HG03469 (cell line): ENCODE measurements at regions not wholly inside any gene's neighbourhood (a gene's known extent, or its start where the extent isn't known, plus 50 kb on each side); places are given as distances from the start of the nearest gene placed in this dataset.

Experiments
- ATAC-seq: cut with Tn5 transposase; IDR thresholded peaks from one replicate; pipeline ENCODE4 v1.9.1; 2021; ENCODE audit warnings: mild to moderate bottlenecking, moderate library complexity, moderate number of reproducible peaks; ENCODE audit not compliant: unreplicated experiment

DNA sequence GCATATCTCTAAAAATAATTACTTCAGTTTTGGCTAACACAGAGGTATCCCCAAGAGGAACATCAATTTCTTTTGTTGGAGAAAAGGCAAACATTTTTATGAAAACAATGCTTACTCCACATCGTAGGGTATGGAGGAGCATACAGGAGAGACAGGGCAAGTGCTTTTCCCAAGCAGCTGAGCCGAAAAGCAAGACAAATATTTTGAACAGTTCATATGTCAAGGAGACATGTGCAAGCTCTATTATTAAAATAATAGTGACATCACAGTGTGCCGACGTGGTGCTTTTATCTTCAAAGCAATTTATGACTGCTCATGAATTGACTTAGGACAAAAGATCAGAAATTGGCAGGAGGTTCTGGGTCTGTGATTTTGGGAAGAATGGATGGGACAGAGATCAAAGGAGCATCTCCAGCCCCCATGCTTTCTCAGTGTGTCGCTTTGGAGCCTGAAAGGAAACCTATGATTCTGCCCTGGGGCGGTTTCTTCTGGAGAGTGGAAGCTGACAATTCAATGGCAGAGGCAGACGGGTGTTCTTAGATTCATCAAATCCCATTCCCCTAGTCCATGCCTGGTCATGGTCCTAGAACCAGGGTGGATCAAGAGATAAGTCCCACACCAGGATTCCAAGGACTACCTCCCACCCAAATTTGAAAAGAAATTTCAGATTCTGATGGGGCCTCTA is 97.1 kb downstream of the JCAD start:
- no peak for ATAC-seq

DNA sequence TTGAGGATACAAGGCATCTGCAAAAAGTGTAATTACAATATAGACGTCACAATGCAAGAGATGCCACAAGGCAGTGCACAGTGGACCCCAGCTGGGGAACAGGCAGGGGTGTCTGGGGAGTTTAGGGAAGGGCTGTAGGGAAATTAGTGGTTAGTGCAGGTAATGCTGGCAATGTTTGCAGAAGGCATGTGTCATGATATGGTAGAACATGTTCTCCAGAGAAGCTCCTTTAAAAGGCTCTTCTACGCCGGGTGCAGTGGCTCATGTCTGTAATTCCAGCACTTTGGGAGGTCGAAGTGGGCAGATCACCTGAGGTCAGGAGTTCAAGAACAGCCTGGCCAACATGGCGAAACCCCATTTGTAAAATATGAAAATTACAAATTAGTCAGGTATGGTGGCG is 98.0 kb downstream of the JCAD start:
- ATAC-seq: no peak

DNA sequence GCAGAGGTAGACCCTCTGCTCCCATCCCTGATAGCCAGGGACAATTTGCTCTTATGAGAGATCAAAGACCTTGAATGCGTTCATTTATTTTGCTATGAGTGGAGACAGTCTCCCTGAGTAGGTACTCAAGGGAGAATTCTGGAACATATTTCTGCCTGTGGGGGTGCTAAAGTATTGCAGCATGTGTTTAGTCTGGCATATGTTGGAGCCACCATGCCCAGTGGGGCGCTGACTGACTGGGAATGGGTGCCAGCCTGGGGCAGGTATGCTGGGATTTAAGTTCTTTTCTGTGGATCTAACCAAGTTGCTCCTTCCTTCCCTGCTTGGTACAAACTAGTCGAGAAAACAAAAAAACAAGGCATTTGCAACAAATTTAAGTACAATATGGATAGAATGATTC is 99.1 kb downstream of the JCAD start:
- ATAC-seq: no peak

DNA sequence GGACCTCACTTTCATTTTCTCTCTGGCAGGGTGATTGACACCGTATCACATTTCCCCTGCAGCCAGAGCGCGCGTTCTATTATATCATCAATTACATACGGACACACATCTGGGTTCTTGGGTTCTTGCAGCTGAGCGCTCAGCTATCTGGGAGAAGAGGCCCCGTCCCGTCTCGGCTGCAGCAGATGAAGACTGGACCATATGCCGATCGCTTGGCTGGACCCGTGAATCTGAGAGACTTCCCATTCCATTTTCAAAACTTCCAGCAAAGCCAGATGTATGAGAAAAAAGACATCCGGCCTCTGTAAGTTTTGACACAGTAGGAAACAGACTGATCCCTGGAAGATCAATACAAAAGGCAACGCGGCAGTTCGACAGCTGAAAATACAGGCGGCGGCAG is 99.8 kb downstream of the JCAD start:
- no peak for ATAC-seq

DNA sequence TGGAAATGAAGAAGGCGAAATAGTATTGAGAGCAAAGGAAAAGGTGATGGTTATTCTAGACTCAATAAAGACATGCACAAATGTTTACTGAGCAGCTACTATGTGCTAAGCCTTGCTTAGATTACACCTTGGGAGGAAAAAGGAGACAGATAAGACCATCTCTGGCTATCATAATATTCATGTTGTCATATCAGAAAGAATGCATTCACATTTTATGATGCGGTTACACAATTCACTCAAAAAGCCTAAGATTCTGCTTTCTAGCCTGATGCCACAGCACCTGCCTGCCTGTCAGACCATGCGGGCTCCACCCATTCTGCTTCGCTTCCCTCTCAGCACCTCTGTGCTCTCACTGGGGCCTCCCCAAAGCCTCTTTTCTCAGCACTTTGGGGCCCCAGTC is 100.9 kb downstream of the JCAD start:
- ATAC-seq: no peak

DNA sequence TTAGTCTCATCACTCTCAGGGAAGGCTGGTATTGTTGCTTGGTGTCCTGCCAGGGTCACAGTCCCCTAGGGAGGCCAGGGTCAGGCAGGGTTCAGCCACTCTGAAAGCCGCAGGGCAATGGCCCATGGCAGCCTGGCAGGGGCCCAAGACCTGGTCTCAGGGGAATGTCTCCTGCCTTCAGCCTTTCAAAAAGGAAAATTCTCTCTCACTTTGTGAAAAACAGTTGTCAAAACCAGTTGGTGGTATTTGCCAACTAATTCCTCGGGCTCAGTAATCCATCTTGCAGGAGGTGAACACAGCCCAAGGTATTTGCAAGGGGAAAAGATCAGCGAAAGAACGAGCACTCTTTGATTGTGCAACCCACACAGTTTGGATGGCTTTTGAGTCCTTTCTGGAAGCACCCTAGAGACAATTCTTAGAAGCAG is 101.5 kb downstream of the JCAD start:
- no peak for ATAC-seq

DNA sequence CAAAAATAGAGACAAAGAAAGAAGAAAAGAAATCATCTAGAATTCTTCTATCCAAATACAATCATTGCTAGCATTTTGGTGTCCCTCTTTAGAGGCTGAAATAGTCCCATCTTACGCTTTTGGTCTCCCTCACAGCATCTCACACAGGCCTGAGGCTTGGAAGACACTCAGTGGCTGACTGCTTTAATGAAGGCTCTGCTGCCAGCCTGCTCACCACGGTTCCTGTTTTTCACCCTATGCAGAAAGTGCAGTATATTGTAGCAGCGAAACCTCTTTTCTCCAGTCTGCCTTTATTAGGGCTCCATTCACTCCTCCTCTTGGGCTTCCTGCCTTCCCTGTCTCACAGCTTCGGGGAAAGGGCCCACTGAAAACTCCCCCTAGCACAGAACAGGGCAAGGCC is 102.2 kb downstream of the JCAD start:
- ATAC-seq: no peak

DNA sequence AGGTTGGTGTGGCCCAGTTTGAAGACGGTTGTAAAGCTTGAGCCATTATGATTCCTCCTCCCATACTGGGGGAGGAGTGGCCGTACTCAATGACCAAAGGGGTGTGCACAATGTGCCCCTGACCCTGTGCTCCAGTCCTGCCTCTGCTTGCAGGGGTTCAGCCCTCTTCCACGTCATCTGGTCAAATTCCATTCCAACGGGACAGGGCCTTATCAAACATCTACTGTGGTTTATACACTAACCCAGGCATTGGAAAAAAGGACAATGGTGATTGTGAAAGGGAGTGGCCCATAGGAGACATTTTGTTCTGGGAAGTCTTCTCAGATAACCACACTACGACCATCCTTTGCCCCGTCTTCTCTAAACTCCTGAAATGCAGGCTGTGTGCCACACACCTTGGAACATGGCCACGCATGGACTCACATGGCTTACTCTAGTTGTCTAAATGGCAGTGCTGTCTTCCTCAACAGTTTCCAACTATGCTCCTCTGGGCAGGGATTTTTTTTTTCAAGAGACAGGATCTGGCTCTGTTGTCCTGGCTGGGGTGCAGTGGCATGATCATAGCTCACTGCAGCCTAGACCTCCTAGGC is 103.0 kb downstream of the JCAD start:
- ATAC-seq: no peak

DNA sequence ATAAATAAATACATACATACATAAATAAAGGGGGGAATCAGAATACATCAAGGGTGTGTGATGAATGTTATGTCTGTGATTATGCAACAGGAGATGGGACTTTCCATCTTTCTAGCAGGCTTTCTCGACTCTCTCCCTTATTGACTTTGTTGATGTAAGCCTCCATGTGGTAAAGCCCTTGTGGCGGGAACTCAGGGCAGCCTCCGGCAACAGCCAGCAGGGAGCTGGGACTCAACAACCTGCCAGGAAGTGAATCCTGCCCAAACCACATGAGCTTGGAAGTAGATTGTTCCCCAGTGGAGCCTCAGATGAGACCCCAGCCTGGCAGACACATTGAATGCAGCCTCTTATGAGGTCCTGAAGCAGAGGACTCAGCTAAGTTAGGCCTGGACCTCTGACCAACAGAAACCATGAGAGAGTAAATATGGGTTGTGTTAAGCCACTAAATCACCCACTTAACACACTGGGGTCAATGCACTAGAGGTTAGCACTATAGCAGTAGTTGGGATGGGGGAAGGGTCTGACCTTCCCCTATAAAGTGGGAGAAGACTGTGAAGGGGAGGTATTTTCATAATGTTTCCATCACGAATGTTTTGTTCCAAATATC is 104.0 kb downstream of the JCAD start:
- no peak for ATAC-seq

DNA sequence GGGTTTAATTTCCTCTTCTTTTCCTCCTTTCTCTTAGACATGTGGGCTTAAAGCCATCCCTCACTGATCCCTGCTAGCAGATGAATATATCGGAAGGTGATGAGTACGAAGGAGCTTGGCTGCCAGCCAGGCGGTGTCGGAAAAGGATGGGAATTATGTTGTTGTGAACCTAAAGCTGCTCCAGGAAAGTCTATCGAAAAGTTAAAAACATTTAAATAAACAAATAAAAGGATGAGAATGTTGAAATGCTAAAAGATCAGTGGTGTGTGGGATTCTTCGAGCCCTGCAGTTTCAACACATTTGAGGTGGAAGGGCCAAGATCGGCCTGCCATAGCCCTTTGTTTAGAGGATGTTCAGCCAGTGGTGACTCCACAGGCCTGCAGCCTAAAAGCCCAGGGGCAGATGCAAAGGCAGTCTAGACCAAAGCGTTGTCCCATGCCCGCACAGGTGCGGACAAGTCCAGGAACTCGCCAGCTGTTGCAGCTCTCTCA is 107.9 kb downstream of the JCAD start:
- no peak for ATAC-seq

DNA sequence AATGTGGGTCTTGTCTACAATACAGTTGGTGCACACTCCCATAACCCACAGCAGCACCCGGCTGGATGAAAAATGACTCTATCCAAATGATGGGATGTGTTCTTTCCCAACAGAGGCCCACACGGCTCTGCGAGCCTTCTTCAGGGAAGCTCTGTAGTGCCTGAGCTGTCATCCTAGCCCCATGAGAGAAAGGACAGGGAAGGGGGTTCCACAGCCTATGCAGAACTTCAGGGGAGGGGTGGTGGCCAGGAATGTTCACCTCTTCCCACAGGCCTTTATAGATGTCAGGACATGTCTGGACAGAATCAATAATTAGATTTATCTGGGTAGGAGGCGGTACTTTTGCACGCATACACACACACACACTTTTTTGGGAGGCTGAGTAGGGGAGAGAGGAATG is 109.0 kb downstream of the JCAD start:
- ATAC-seq: no peak

DNA sequence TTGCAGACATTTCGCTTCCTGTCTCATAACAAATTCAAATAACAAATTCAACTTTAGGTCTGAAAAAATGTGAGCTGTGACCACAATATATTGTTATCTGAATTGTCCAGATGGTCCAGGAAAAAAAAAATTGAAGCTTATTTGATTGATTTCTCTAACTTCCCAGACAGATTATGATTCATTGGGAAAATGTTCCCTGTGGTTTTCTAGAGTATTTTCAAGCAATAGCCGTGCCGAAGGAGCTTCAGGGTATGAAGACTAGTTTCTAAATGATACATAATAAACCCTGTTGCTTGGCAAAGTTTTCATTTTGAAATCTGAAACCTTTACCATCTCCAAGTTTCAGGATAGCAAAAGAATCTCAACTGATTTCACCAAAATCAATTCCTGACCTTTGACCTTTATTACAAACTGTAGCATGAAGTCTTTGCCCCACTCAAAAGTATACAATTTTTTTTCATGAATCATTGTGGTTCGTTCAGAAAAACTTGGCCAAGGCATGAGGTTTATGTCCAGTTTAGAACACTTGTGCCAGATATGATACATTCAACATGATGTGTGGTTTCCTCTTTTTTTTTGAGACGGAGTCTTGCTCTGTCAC is 109.9 kb downstream of the JCAD start:
- no peak for ATAC-seq

DNA sequence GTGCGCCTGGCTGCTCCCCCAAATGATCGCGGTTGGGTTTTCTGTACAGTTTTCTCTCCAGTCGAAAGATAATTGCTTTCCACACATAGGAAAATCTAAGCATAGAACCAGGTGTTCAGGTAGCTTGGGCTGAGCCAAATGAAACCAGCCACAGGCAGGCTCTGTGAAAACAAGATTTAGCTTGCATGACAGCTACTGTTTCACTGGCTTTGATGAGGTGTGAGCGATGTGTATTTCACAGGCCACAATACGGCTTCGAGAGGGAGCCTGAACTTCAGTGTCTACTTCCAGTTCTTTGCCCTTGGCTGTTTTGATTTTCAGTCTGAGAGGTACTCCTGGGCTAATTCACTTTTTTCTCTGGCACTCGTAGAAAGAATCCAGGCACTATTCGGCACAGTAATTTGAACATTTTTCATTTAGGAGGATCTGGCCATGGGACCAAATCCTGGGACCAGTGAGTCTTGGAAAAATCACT is 110.5 kb downstream of the JCAD start:
- ATAC-seq: no peak

DNA sequence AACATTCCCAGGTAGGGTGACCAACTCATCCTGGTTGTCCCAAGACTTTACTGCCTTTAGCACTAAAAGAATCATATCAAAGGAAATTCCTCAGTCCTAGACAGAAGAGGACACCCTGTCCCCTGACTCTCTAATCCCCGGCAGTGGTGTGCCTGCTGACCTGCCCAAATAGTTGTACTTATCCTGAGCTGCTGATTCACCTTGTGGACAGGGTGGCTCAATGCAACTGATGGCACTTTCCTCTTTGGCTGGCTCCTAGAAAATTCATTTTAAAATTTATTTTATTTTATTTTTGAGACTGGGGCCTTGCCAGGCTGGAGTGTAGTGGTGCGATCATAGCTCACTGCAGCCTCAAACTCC is 111.7 kb downstream of the JCAD start:
- no peak for ATAC-seq

DNA sequence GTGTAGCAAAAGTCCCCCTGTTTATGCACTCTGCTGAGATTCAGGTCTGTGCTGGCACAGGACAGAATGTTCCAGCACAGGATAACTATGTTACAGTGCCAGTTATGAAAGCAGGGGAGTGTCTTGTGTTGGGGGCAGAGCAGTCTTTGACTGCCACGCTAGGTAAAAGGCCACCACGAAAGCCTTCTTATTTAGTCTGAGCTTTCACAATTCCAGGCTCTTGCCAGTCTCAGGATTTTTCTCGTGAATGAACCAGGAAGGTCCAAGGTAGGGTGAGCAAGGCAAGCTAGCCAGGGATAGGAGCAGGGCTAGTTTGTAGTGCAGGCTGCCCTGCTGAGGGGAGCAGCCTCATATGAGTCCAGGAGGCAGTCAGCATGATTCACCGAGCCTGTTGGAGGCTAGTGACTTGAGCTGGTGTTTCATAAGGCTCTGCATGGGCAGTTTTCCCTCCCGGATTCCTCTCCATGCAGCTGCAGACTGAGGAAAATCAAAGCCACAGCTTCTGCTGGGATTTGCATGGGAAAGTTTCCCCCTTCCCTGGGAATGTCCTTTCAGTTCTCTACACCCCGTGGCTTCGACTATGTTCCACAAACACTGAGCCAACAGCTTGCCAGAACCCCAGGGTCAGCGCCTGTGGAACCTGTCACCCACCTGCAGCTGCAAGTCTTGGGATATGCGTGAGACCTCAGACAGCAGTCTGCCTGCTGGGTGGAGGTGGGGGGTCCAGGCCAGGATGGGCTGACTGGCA is 112.3 kb downstream of the JCAD start:
- ATAC-seq: no peak

DNA sequence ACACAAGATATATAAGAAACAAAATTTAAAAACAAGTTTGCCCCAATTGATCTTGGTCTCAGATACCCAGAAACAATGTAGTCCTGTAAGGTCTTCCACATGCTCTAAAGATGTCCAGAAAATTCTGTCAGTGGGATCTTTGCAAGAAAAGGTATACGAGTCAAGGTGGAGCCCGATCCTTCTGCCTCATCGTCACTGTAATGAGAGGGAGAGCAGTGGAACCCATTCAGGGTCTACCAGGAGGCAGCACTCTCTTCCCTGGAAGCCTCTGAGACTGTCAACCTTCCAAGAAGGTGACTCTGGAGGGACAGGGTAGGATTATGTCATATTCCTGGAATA is 112.8 kb downstream of the JCAD start:
- no peak for ATAC-seq

DNA sequence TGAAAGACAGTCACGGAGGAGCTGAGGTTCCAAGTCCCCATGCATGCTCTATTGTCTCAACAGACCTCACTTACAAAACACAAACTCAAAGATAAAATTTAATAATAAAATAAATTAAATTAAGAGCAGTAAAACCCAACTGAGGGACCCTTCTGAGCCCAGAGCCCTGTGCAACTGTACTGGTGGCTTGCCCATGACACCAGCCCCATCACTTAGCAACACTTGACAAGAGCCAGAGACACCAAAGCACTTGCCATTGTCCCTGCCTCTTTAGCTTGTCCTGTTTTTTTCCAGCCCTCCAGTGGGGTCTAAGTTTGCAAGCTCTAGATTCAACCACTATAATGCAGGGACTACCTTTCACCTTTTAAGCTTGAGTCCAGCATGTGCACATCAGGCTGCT is 117.9 kb downstream of the JCAD start:
- no peak for ATAC-seq

DNA sequence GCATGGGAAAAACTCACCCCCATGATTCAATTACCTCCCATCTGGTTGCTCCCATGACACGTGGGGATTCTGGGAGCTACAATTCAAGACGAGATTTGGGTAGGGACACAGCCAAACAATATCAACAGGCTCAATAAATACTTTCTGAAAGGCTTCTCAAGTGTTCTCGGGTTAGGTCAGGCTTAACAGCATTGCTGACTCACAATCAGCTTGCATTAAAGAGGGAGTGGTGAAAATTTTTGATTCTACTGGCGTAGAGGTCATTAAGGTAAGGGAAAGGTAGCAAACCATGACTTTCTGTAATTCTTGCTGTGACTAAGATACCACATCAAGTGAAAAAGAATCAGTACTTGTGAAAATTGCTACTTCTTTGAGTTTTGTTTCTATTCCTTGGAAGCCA is 126.4 kb downstream of the JCAD start:
- no peak for ATAC-seq

DNA sequence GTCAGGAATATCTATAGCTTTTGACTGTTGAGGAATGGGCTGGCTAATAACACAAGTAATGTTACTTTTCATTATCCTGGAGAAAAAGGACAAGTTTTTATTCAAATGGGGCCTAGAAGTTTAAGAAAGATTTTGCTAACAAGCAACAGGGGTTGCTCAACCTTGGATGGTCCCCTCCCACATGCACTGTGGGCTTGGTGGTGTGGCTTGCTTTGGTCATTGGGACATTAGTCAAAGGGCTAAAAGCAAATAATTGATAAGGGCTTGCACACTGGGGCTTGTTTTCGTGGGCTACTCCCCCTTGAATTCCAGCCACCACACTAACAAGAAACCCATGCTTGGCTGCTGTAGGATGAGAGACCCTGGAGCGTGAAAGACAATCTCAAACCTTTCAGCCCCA is 127.6 kb downstream of the JCAD start:
- no peak for ATAC-seq

DNA sequence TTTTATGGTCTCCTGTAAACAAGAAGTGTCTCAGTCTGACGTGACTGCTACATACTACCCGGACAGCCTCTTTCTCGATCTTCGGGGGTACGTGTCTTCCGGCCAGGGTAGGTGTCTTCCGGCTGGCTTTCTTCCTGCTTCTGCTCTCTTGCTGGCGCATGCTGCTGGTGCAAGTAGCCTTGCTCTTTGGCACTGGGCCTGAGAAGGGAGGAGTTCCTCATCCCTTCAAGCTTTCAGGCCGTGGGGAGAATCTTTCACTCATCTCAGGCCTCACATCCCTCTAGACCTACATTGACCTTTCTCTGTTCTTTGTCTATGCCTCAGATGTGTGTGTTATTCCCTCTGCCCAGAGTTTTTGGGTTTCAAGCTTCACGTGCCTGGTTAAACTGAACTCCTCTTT is 130.4 kb downstream of the JCAD start:
- no peak for ATAC-seq

DNA sequence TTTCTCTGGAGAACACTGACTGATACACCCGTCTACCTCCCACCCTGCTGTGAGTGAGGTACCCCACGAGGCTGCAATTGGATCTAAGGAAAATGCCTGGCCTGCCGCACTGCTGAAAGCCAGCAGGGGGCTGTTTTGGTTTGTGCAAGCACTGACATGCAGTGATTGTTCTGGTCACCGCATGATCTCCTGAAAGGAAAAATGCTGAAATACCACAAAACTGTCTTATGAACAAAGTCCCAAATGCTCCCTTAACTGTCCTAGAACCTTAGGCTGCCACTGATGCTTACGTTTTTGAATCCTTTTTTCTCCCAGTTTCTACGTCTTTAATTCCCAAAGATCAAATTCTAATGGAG is 132.7 kb downstream of the JCAD start:
- no peak for ATAC-seq
